GM19043 (cell line): ENCODE measurements at regions not wholly inside any gene's neighbourhood (a gene's known extent, or its start where the extent isn't known, plus 50 kb on each side); places are given as distances from the start of the nearest gene placed in this dataset.
"Not testable (repeated sequence)": the region's sequence is repeated elsewhere in the genome, so short reads cannot be mapped to it uniquely, and the experiment has no call there.

Source experiments
- ATAC-seq: cut with Tn5 transposase; IDR thresholded peaks from one replicate; pipeline ENCODE4 v1.9.1; 2021; ENCODE audit warnings: low read depth; ENCODE audit not compliant: unreplicated experiment

- no peak for ATAC-seq
Measured at GRCh38 chr10:33965795-33966581, 631.5 kb upstream of the NRP1 start.

DNA sequence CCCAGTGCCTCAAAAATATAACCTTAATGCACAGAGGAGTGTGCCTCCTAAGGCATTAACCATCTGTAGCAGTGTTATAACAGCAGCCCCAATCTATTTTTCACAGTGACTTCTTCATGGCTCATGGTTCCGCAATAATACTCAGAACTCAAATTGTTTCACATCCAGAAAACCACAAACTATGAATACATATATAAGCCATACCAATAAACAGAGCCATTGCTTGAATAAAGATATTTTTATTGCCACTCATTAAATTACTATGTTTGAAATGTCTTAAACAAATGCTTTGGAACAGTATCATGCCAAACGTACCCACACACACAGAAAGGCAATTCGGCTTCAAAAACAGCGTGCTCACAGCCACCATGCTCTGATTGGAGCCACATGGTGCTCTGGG lies 629.3 kb upstream of the NRP1 start:
- no peak for ATAC-seq

DNA sequence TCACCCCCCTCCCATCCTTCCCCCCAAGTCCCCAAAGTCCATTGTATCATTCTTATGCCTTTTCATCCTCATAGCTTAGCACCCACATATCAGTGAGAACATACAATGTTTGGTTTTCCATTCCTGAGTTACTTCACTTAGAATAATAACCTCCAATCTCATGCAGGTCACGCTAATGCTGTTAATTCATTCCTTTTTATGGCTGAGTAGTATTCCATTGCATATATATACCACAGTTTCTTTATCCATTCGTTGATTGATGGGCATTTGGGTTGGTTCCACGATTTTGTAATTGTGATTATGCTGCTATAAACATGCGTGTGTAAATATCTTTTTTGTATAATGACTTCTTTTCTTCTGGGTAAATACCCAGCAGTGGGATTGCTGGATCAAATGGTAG lies 621.9 kb upstream of the NRP1 start:
- not testable (repeated sequence) for ATAC-seq

DNA sequence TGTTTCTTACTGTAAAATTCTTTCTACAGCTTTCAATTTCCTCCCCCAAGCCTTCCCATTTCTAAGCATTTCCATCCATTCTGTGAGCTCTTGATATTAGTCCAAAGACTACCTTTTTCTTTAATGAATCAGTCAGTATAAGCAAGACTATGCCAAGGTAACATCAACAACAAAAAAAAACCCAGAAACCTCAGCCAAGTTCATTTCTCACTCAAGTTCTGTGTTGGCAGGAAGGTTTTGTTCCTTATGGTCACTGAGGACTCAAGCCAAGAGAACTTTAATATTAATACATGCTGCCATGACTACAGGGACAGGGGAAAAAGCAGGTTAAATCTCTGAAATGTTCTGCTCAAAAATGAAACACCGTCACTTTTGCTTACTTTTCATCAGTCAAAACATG lies 621.2 kb upstream of the NRP1 start:
- no peak for ATAC-seq

GRCh38 chr10:33952692-33953360 lies 618.4 kb upstream of the NRP1 start:
- ATAC-seq, result no peak

GRCh38 chr10:33950206-33950605 lies 615.7 kb upstream of the NRP1 start:
- ATAC-seq, result no peak

DNA sequence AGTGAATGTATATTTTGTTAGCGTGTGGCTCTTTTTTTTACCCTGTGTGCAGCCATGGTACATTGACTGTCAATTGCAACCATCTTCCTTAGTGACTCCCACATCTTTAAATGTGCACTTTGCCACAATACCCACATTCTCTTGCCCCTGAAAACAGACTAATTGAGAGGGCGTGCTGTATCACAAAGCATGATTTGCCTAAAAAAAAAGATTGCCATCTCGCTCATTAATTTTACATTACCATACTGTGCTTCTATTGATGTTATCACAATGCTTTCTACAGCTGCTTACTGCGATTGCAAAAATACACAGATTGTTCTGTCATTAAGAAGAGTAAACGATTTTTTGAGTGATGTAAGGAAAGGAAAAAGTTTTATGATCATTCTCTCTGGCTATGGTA lies 613.1 kb upstream of the NRP1 start:
- no peak for ATAC-seq

- no peak for ATAC-seq
Measured at GRCh38 chr10:33945051-33945450, 610.6 kb upstream of the NRP1 start.

DNA sequence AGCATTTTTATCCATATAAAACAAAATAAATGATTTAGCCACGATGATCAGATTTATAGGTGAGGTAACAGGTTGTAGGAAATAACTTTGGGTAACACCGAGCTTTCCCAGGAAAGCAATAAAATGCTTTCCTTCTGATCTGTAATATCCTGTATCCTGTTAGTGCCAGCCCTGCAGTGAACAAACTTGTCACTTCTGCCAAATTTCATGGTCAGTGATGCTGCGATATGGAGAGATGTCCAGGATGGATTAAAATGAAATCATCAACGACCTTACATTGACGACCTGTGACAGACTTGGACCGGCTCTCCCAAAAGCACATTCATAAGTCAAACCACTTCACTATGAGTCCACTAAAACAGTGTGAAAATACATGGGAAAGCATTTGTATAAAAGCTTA lies 608.0 kb upstream of the NRP1 start:
- no peak for ATAC-seq

- ATAC-seq, result no peak
Measured at GRCh38 chr10:33939892-33940291, 605.4 kb upstream of the NRP1 start.

- ATAC-seq, result no peak
Measured at GRCh38 chr10:33939410-33939809, 604.9 kb upstream of the NRP1 start.

- ATAC-seq, result no peak
Measured at GRCh38 chr10:33938001-33938400, 603.5 kb upstream of the NRP1 start.

DNA sequence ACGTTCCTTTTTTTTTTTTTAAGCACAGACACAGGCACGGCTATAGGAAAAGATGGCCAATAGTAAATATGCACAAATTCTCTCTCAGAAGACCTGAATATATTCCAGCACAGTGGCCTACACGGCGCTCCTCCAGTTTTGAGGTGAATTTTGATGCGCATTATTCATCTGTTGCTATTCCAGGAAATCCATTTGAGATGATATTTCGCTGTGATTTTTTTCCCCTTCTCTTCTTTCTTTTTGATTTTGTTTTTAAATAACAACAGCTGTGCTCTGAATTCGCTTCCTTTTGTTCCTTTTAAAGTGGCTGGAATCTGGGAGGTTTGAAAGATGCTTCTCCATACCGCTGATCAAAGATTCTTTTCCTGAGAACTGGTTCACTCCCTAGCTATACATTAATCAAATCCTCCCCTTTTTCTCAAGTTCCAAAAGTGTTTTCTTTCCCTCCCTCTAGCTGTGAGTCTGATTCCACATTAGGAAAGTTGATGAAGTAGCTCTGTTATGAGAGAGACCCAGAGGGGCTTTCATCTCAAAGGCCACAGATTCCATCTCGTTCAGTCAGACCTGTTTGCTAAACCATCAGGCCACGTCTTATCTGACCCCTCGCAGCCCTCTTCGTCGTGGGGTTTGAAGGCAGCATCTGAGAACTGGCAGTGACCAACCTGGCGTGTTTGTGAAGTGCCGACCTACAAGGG lies 602.7 kb upstream of the NRP1 start:
- no peak for ATAC-seq

GRCh38 chr10:33935350-33935749 lies 600.9 kb upstream of the NRP1 start:
- no peak for ATAC-seq

DNA sequence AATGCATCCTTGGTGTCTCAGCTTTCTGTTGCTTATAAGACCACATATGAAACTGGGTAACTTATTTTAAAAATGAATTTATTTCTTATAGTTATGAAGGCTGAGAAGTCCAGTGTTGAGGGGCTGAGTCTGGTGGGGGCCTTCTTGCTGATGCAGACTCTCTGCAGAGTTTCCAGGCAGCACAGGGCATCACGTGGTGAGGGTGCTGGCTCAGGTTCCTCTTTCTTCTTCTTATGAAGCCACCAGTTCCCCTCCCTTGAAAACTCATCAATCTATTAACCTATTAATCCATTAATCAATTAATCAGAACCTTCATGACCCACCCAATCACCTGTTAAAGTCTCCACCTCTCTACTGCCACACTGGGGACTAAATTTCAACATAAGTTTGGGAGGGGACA lies 595.6 kb upstream of the NRP1 start:
- no peak for ATAC-seq

GRCh38 chr10:33927347-33927746 lies 592.9 kb upstream of the NRP1 start:
- no peak for ATAC-seq

DNA sequence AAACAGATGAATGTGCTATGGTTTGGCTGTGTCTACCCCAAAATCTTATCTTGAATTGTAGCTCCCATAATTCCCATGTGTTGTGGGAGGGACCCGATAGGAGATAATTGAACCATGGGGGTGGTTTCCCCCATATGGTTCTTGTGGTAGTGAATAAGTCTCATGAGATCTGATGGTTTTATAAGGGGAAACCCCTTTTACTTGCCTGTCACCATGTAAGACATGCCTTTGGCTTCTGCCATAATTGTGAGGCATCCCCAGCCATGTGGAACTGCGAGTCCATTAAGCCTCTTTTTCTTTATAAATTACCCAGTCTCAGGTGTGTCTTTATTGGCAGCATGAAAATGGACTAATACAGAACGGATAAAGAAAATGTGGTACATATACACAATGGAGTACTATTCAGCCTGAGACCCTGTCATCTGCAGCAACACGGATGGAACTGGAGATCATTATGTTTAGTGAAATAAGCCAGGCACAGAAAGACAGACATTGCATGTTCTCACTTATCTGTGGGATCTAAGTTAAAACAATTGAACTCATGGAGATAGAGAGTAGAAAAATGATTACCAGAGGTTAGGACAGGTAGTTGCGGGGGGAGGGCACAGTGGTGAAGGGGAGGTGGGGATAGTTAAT lies 587.6 kb upstream of the NRP1 start:
- no peak for ATAC-seq

DNA sequence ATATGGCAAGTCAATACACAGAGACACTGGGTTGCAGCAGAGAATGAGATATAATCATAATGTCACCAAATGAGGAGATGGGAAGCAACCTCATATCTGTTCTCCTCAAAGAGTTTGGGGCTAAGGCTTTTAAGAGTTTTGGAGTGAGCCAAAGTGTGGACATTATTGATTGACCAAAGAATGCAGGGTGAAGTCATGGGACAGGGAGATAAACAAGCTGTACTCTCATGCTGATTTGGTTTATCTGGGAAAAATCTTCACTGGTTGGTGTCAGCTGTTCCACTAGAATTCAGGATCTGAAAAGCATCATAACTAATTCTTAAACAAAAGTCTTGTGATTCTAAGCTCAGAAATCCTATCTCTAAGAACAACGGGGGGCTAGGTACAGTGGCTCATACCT lies 585.9 kb upstream of the NRP1 start:
- ATAC-seq, result no peak

- ATAC-seq, result no peak
Measured at GRCh38 chr10:33919244-33919643, 584.8 kb upstream of the NRP1 start.

DNA sequence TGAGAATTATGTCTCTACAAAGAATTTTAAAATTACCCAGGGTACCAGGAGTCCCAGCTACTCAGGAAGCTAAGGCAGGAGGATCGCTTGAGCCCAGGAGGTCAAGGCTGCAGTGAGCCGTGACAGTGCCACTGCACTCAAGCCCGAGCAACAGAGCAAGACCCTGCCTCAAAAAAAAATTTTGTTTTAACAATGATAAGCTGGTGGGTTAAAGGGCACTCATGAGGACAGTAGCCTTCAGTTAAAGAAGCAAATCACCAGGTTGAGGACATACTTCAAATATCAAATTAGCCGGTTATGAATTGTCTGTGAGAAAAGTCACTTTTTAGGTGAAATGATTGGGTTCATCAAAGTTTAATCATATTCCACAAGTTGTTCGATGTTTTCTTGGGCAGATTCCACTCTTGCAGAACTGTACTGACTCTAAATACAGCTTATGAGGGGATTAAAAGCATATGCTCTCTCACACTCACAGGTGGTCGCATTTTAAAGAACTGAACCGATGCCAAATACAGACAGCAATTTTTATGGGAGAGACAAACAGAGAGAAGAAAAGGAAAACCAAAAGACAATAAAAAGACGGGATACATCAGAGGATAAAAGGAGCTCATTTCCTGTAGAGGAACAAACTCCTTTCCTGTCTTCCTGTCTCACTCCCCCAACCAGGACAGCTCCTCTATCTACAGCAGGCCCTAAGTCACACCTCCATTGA lies 582.8 kb upstream of the NRP1 start:
- no peak for ATAC-seq

GRCh38 chr10:33914746-33915145 lies 580.3 kb upstream of the NRP1 start:
- ATAC-seq, result no peak
